NCI-H2107 treated with DMSO at 0.1 percent for 48 hours (cell line): ENCODE measurements at regions not wholly inside any gene's neighbourhood (a gene's known extent, or its start where the extent isn't known, plus 50 kb on each side); places are given as distances from the start of the nearest gene placed in this dataset.

Experiments used
- DNase-seq: peaks from one replicate; lab custom pipeline; 2025; ENCODE audit not compliant: unreplicated experiment; lab: John Stamatoyannopoulos, UW

DNA sequence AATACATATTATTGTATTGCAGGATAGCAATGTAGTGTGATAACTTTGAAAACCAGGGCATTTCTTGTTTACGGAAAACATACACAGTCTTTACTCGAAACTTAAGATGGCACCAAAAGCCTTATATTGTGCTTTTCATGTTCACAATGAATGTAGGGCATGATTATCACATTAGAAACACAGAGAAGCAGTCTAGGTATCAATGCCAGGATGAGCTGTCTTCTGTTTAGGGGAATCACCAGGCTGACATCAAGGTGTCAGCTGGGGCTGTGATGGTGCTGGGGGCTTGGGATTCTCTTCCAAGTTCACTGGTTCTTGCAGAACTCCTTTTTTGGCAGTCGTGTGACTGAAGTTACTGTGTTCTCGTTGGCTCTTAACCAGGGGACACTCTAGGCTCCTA is 1067.3 kb downstream of the FLRT2 start:
- no peak for DNase-seq

DNA sequence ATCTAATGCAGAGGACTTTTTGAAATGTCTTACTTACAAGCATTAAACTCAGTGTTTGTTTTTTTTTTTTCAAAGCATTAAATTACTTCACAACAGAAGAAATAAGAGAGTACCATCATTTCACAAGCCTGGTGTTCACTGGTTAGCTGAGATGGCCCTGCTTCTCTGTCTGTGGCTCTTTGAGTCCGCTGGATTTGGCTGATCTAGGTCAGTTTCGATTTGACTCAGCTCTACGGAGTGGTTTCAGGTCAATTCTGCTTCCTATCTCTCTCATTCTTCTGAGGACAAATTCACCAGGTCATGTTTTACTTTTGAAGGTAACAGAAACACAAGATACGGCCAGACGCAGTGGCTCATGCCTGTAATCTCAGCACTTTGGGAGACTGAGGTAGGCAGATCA is 1066.1 kb downstream of the FLRT2 start:
- no peak for DNase-seq

DNA sequence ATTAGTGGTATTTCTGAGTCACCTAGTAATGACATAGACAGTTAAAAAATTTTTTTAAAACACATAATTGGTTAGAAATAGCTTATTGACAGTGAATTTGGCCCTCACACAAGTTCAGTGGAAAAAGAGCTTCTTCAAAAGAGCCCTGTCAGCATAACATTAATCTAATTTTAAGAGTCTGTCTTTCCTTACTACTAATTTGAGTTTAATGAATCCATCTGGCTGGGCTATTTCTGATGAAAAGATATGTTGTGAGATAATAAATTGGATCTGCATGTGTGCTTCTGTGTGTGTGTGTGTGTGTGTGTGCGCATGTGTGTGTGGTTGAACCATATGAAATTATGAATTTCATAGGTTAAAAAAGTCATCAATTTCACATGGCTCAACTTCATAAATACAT is 1045.2 kb downstream of the FLRT2 start:
- no peak for DNase-seq

DNA sequence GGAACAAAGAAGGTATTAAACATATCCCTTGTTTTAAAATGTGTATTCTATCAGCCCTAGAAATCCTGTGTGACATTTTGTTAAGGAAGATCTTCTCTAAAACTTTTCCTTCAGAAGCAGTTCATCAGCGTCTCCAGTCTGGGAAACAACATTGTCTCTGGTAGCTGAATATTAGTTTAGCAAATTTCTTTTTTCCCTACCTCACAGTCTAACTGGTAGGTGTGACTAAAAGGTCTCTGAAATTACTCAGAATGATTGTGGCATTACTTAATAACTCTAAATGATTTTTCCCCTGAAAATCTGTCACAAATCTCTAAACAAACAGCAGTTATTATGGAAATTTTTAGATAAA is 1044.8 kb downstream of the FLRT2 start:
- DNase-seq: no peak

DNA sequence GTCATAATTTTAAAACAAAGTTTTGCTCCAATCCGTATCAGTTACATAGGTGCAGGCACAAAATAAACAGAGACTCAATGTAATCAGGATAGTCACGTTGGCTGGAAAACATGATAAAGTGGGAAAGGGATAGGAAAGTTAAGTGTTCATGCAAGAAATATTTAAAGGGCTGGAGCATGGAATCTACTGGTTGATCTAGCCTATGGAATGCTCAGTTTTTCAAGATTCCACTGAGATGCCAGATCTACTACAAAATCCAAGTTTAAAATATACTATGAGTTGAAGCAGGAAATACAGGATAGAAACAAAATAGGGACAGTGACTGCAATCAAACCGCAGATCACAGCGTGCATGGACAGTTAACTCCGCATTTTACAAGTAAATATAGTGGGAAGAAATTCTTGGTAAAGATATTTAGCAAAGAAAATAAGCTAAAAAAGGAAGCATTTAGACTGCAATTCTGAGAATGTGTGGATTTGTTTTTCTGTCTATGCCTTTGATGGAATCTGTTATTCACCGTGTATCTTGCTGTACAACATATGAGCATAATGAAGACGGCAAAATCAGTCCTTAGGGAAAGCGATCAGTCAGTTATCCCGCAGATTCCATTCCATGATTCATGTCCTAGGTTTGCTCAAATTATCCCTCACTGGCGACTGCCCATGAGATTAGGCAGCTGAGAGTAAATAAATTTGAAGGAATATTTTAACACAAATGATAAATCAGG is 1044.3 kb downstream of the FLRT2 start:
- DNase-seq: no peak

DNA sequence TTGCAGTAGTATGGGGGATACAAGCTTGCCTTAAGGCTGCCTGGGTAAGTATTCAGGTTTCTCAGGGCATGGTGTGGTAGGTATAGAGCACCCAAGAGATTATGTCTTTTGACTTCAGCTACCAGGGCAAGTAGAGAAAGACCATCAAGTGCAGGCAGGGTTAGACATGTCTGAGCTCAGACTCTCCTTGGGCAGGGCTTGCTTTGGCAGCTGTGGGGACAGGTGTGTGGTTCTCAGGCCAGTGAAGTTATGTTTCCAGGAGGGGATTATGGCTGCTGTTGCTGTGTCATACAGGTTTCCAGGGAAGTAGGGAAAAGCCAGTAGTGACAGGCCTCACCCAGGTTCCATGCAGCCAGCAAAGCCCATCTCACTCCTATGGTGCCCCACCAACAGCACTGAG is 1040.4 kb downstream of the FLRT2 start:
- DNase-seq: no peak

DNA sequence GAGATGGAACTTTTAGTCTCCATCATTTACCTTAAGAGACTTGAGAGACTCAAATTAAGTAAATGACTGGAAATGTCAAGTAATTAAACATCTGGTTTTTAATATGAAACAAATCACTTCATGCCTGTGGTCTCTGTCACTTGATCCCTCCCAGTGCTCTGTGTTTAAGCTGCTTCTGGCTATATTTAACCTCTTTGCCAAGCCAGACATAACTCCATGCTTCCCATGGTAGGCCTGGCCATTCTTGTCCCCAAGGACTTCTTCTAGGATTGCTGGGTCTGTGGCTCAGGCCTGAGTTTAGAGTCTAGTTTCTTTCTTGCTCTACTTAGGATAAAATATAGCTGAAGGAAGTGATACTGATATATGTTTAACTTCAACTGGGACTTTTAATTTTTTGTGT is 1013.6 kb downstream of the FLRT2 start:
- no peak for DNase-seq

DNA sequence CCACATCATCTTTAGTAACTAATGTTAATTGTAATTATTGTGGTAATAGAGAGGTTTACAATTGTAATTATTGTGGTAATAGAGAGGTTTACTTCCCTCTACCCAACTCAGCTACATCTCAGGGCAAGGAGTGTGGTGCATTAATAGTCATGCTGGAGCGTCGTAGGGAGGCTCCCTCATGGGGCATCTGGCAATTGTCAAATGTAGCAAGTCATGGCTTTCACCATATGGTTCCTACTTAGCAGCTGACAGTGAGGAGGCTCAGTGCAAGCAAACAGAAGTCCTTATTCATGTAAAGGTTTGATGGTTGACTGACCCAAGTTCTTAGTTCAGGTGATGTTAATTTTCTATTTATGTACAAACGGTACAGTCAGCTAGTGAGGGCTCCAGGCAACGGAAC is 1012.0 kb downstream of the FLRT2 start:
- DNase-seq: no peak

DNA sequence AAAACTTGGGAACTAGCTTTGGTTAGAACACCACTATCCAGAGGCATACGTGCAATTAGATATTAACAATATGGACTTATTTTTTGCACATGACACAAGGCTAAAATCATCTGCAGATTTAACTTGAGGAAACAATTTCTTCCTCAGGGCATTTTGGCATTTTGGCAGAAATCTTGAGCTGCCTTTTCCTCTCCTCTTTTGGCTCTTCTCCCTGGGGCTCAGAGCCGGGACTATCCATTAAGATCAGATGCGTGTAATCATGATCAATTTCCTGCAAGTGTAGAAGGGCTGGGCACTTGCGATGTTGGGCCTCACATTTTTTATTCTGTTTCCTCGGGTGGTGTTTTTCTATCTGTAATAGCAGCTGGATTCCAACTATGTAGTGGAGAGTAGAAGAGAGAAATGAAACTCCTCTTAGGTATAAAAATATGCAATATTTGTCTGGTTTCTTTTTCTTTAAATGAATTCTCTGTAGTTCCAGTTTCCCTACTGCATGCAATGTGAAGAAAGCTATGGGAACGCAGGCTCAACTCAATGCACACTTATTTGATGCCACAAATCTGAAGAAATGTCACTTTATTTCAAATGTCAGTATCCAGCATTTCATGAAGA is 1010.8 kb downstream of the FLRT2 start:
- no peak for DNase-seq

DNA sequence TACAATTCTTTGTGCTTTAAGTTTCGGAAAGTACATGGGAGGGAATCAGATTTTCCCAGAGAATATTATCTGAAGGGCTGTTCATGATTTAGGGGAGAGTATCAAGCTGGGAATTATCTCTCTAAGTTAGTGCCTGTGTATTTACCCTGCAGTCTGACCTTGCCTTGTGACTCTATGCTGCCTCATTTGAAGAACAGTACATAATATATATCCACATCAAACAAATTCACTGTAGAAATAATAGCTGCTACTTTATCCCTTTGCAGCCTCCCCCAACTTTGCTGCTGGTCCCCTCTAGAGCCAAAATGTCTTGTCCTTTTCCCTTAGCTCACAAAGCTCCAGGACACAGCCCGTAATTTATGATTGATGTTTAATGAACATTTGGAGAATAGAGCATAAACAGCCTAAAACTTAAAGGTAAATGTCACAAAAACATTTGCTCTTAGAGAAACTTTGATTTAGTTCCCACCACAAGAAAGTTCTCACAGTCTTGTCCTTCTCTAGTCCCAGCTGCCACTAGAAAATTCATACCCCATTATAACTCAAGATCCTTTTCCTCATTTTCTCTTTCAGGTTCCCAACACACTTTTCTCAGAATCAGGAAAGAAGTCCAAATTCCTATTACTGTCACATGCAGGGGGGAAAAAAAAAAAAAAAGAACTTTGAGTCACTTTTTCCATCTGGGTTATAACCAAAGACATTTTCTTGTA is 1009.6 kb downstream of the FLRT2 start:
- no peak for DNase-seq

DNA sequence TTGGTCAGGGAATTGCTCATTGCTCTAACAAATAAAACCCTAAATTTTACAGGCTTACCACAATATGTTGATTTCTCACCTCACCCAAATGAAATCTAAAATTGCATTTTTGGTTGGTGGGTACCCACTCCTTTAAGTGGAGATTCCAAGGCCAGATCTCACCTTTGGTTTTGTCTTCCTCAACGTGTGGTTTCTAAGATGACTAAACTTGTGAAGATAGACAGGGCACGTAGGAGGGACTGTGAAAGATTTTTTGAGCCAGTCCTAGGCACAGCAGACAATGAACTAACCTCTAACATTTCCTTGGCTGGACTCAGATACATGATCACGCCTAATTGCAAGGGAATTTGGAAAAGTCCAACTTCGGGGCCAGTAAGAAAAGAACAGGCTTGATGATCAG is 1003.9 kb downstream of the FLRT2 start:
- no peak for DNase-seq

DNA sequence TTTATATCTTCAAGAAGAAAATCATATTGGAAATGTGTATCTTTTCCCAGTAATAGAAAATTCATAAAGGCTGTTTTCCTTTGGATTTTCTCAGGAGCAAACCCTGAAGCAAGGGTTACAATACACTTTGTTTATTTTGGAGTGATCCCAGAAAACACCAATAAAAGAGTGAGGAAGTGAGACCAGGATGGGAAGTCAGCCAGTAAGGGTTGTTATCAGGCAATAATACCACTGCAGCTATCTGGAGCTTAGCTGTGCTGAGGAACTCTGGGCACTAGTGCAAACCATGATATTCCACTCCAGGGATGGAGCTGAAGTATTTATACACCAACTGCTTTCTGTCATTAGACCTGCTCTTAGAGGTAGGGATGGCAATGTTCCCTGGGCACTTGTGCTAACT is 1002.3 kb downstream of the FLRT2 start:
- no peak for DNase-seq

DNA sequence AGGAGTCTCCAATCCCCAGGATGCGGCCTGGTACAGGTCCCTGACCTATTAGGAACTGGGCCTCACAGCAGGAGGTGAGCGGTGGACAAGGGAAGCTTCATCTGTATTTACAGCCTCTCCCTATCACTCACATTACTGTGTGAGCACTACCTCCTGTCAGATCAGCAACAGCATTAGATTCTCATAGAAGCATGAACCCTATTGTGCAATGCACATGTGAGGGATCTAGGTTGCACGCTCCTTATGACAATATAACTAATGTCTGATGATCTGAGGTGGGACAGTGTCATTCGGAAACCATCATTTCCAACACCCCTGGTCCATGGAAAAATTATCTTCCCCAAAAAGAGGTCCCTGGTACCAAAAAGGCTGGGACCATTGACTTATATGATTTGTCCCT is 1000.5 kb downstream of the FLRT2 start:
- no peak for DNase-seq

DNA sequence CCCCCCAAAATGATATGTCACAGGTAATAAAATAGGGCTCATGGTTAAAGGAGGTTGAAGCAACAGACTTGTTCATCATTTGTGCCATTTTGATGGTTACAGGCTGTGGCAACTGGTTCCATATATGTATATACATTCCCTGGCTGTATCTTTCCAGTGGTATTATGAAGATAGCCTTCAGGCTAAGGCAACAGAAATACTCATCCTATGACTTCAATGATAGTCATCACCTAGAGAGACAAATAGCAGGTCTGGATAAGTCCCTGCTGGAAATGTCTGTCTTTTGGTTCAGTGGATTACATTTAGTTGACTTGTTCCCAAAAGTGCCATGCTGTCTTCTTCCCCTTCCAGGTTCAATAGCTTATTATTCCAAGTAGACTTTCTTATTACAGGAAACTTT is 997.4 kb downstream of the FLRT2 start:
- DNase-seq: no peak

DNA sequence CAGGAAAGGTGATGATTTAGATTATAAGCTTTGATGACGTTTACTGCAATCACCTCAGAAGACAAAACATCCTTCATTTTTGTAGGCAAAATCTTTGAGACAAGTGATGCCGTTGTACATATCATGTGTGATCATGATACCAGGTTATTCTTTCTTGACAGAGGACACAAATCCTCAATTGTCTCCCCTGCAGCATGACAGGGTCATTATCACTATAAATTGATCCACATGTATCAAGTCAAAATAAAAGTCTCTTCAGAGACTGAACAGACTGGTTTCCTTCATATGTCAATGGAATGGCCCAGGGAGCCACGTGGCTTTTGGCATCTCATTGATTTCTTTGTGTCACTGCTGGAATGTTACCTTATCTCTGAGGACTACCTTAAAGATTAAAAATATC is 995.7 kb downstream of the FLRT2 start:
- DNase-seq: no peak

DNA sequence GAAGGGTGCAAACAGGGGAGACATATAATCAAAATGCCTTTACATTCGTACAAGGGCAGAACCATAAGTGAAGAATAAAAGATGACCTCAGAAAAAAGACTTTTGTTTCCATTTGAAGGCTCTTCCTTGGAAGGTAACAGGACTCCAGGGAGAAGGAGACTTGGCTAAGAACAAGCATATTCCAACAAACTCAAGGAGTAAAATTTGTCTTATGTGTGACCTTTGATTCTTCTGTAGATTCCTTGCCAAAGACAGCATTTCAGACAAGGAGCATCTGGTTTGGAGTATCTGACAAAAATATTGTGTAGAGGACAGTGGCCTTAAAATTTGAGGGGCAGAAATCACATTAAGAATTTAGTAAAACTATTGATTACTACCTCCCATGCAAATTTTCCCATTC is 991.9 kb downstream of the FLRT2 start:
- no peak for DNase-seq

DNA sequence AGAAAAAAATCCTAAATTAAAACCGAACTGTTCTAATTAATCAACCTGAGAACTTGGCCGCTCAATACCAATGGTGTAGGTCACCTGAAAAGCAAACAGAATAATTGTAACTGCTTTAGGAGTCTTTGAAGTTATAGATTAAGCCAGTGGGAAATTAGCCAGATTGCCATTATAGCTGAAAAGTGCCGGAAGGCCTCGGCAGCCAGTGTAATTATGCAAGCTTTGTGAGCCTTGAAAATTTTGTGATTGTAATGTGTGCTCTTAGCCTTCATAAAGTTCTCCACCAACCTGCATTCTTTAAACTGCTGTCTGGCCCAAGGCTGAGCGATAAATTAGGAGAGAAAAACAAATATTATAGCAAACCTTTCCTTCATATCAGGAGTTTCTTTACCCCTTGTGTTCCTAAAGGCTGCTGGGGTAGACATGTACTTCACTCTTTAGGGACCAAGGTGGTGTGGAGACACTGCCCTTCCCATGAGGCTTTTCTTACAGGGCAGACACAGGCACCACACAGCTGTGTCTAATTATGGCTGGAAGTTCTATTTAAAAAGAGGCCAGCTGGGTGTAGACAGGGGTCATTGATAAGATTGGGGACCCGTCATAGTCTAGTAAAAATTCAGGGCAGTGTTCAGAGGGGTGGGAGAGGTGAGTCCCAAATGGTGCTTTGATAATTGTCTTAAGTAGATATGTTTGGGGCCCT is 991.2 kb downstream of the FLRT2 start:
- DNase-seq: no peak

DNA sequence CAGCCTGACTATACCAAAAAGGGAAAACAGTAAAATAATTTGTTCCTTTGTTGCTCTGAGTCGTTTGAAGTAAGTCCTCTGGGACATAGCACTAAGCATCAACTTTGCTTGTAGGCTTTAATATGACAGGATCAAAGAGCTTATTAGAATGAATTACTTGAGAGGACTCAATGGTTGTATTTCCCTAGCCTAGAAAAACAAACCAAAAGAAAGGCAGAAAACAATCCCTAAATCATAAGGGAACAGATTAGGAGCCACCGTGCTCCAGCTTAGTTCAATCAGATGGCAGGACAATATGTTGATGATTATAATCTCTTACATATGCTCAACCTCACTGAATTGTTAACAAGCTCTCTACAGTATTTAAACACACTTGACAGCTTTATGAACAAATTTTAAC is 988.4 kb downstream of the FLRT2 start:
- DNase-seq: no peak

DNA sequence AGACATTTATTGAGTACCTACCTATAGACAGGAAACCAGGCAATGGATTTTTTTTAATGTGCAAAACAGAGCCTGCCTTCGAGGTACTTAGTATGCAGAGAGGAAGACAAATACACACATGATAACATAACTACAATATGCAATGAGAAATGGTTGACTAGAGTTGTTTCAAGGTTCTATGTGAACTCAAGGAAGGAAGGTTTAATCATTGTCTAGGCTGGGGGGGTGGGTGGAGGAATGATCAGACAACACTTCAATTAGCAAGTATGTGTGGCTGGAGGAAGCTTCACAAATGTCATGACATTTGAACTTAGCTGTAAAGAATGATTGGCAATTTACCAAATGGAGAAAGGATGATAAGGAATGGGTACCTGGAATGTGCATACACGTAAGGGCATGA is 985.3 kb downstream of the FLRT2 start:
- DNase-seq: no peak

DNA sequence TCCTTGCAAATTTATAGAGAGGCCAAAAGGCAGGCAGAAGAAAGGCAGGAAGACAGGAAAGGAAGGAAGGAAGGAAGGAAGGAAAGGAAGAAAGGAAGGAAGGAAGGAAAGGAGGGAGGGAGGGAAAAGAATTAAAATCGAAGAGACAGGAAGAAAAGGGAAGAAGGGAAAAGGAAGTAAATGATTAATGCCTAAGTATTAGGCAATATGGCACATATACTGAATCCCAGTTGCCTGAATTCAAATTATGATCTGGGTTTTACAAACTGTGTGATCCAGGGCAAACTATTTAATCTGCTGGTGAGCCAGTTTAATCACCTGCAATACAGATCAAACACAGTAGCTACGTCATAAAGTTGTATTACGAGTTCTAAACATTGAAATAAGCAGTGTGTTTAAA is 983.6 kb downstream of the FLRT2 start:
- DNase-seq: no peak

DNA sequence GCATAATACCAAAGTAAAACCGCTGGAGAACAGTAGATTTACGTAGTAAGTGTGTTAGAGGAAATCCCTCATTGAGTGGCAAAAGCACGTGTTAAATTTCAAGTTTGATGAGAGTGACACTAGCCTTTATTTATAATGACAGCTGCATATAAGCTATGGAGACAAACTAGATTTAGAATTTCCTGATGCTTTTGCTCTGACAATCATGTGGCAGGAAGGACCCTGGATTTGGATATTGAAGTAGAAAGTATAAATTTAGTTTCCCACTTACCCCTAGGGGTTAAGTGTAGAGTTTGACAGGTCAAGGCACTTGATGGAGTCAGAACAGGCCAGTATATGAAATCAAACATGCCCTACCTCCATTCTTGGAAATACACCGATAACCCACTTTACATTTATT is 983.1 kb downstream of the FLRT2 start:
- no peak for DNase-seq

DNA sequence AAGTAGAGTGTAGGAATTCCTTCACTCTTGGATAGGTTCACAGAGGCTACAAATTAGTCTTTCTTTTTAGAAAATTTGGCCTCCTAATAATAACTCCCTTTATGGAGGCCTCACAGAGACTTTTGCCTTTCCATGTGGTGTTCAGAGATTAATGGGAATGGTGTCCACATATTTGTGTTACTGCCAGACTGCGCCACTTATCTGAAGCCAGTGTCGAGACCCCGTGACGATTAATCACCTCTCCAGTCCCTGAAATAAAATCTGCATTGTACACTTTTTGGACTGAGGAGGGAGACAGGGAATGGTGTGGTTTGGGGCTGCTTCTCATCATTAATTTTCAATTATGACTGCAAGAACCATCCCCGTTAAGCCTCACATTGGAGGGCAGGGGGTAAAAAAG is 980.5 kb downstream of the FLRT2 start:
- no peak for DNase-seq
